SK-N-SH treated with all-trans-retinoic acid at 6 μM for 48 hours (cell line): ENCODE measurements at regions not wholly inside any gene's neighbourhood (a gene's known extent, or its start where the extent isn't known, plus 50 kb on each side); places are given as distances from the start of the nearest gene placed in this dataset.

Experiments
- BACH2 ChIP-seq: fragments of 250-450 bp; sonication (Bioruptor Pico); IDR thresholded peaks from 2 replicates; pipeline ENCODE4 v1.9.0; 2021; ENCODE audit warnings: mild to moderate bottlenecking, borderline replicate concordance
- ESRRG ChIP-seq: fragments of 250-450 bp; sonication (Bioruptor Pico); IDR thresholded peaks from 2 replicates; pipeline ENCODE4 v1.6.1; 2021; ENCODE audit warnings: mild to moderate bottlenecking
- POU6F1 ChIP-seq: fragments of 250-450 bp; sonication (Bioruptor Pico); IDR thresholded peaks from 2 replicates; pipeline ENCODE4 v1.8.0; 2021; ENCODE audit warnings: low read depth, mild to moderate bottlenecking, moderate library complexity, borderline replicate concordance
- RARB ChIP-seq: fragments of 250-450 bp; sonication (Bioruptor Pico); IDR thresholded peaks from 2 replicates; pipeline ENCODE4 v1.8.0; 2021; ENCODE audit warnings: mild to moderate bottlenecking, moderate library complexity
- TF ChIP-seq, protein P1 (sequence below): fragments of 250-450 bp; sonication (Bioruptor Pico); IDR thresholded peaks from 2 replicates; pipeline ENCODE4 v1.8.0; 2020; ENCODE audit warnings: mild to moderate bottlenecking, moderate library complexity, borderline replicate concordance
- TF ChIP-seq, protein P2 (sequence below): fragments of 250-450 bp; sonication (Bioruptor Pico); IDR thresholded peaks from 2 replicates; pipeline ENCODE4 v1.5.1; 2020; ENCODE audit warnings: low read depth, mild to moderate bottlenecking, moderate library complexity

- TF ChIP-seq, protein P1, sequence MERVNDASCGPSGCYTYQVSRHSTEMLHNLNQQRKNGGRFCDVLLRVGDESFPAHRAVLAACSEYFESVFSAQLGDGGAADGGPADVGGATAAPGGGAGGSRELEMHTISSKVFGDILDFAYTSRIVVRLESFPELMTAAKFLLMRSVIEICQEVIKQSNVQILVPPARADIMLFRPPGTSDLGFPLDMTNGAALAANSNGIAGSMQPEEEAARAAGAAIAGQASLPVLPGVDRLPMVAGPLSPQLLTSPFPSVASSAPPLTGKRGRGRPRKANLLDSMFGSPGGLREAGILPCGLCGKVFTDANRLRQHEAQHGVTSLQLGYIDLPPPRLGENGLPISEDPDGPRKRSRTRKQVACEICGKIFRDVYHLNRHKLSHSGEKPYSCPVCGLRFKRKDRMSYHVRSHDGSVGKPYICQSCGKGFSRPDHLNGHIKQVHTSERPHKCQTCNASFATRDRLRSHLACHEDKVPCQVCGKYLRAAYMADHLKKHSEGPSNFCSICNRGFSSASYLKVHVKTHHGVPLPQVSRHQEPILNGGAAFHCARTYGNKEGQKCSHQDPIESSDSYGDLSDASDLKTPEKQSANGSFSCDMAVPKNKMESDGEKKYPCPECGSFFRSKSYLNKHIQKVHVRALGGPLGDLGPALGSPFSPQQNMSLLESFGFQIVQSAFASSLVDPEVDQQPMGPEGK (CRISPR knock-in tag): no peak
- TF ChIP-seq RARB (CRISPR knock-in tag) (no peak), POU6F1 (CRISPR knock-in tag) (no peak), ESRRG (CRISPR knock-in tag) (no peak), BACH2 (no peak)
- TF ChIP-seq, protein P2, sequence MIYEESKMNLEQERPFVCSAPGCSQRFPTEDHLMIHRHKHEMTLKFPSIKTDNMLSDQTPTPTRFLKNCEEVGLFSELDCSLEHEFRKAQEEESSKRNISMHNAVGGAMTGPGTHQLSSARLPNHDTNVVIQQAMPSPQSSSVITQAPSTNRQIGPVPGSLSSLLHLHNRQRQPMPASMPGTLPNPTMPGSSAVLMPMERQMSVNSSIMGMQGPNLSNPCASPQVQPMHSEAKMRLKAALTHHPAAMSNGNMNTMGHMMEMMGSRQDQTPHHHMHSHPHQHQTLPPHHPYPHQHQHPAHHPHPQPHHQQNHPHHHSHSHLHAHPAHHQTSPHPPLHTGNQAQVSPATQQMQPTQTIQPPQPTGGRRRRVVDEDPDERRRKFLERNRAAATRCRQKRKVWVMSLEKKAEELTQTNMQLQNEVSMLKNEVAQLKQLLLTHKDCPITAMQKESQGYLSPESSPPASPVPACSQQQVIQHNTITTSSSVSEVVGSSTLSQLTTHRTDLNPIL (CRISPR knock-in tag): no peak
Measured at GRCh38 chr12:131192951-131193350, 239.2 kb downstream of the ADGRD1 start.
